ENCODE measurements at regions not wholly inside any gene's neighbourhood (a gene's known extent, or its start where the extent isn't known, plus 50 kb on each side); places are given as distances from the start of the nearest gene placed in this dataset.

GRCh38 chr13:108433976-108434755, 164.6 kb downstream of the TNFSF13B start:
- DNase-seq (ENCODE audit: extremely low read depth in 1 of 11, low read depth in 9 of 11, low spot score in 4 of 11), result no peak

GRCh38 chr13:108435393-108436149, 166.1 kb downstream of the TNFSF13B start:
- no peak for DNase-seq (ENCODE audit: extremely low read depth in 1 of 11, low read depth in 9 of 11, low spot score in 4 of 11)

GRCh38 chr13:108437496-108437895, 168.0 kb downstream of the TNFSF13B start:
- DNase-seq (ENCODE audit: extremely low read depth in 1 of 11, low read depth in 9 of 11, low spot score in 4 of 11), result no peak

GRCh38 chr13:108439556-108439955, 170.0 kb downstream of the TNFSF13B start:
- DNase-seq (ENCODE audit: extremely low read depth in 1 of 11, low read depth in 9 of 11, low spot score in 4 of 11), result no peak

GRCh38 chr13:108444448-108444847, 174.9 kb downstream of the TNFSF13B start:
- no peak for DNase-seq (ENCODE audit: extremely low read depth in 1 of 11, low read depth in 9 of 11, low spot score in 4 of 11)

- no peak for DNase-seq (ENCODE audit: extremely low read depth in 1 of 11, low read depth in 9 of 11, low spot score in 4 of 11)
Measured at GRCh38 chr13:108448891-108449290, 179.4 kb downstream of the TNFSF13B start.

- no peak for DNase-seq (ENCODE audit: extremely low read depth in 1 of 11, low read depth in 9 of 11, low spot score in 4 of 11)
Measured at GRCh38 chr13:108451121-108451520, 178.3 kb upstream of the MYO16 start.

GRCh38 chr13:108455320-108455719, 174.1 kb upstream of the MYO16 start:
- no peak for DNase-seq (ENCODE audit: extremely low read depth in 1 of 11, low read depth in 9 of 11, low spot score in 4 of 11)

GRCh38 chr13:108460043-108460442, 169.4 kb upstream of the MYO16 start:
- no peak for DNase-seq (ENCODE audit: extremely low read depth in 1 of 11, low read depth in 9 of 11, low spot score in 4 of 11)

- DNase-seq (ENCODE audit: extremely low read depth in 1 of 11, low read depth in 9 of 11, low spot score in 4 of 11), result no peak
Measured at GRCh38 chr13:108460746-108461145, 168.7 kb upstream of the MYO16 start.

- no peak for DNase-seq (ENCODE audit: extremely low read depth in 1 of 11, low read depth in 9 of 11, low spot score in 4 of 11)
Measured at GRCh38 chr13:108463340-108463739, 166.1 kb upstream of the MYO16 start.

- DNase-seq (ENCODE audit: extremely low read depth in 1 of 11, low read depth in 9 of 11, low spot score in 4 of 11), result no peak
Measured at GRCh38 chr13:108470921-108471320, 158.5 kb upstream of the MYO16 start.

- no peak for DNase-seq (ENCODE audit: extremely low read depth in 1 of 11, low read depth in 9 of 11, low spot score in 4 of 11)
Measured at GRCh38 chr13:108475181-108475580, 154.2 kb upstream of the MYO16 start.

- DNase-seq (ENCODE audit: extremely low read depth in 1 of 11, low read depth in 9 of 11, low spot score in 4 of 11), result no peak
Measured at GRCh38 chr13:108477376-108477775, 152.0 kb upstream of the MYO16 start.

- DNase-seq (ENCODE audit: extremely low read depth in 1 of 11, low read depth in 9 of 11, low spot score in 4 of 11), result no peak
Measured at GRCh38 chr13:108478179-108478578, 151.2 kb upstream of the MYO16 start.

- DNase-seq (ENCODE audit: extremely low read depth in 1 of 11, low read depth in 9 of 11, low spot score in 4 of 11), result no peak
Measured at GRCh38 chr13:108483981-108484380, 145.4 kb upstream of the MYO16 start.

- no peak for DNase-seq (ENCODE audit: extremely low read depth in 1 of 11, low read depth in 9 of 11, low spot score in 4 of 11)
Measured at GRCh38 chr13:108486096-108486495, 143.3 kb upstream of the MYO16 start.

- DNase-seq (ENCODE audit: extremely low read depth in 1 of 11, low read depth in 9 of 11, low spot score in 4 of 11), result peak in 1 of 11 donors; percentile 9
Measured at GRCh38 chr13:108494991-108495645, 134.3 kb upstream of the MYO16 start.

- peak in 2 of 11 donors; percentile 3 to 9 for DNase-seq (ENCODE audit: extremely low read depth in 1 of 11, low read depth in 9 of 11, low spot score in 4 of 11)
Measured at GRCh38 chr13:108495646-108496361, 133.6 kb upstream of the MYO16 start.
